Thoracic aorta (tissue), 2 donors: ENCODE measurements at regions not wholly inside any gene's neighbourhood (a gene's known extent, or its start where the extent isn't known, plus 50 kb on each side); places are given as distances from the start of the nearest gene placed in this dataset.

ENCODE experiments used
- ATAC-seq: fragments of 150-250 bp; one replicate; pipeline ENCODE4 v1.8.0; 2017; ENCODE audit warnings: low read depth; ENCODE audit not compliant: insufficient number of reproducible peaks, low FRiP score
- DNase-seq: peaks from one replicate; pipeline ENCODE4 v3.0.0-alpha.2; 2020; ENCODE audit warnings: low spot score
- H3K27ac ChIP-seq, 2 donors: fragments of 200-600 bp; sonication (generic); 1 replicate in 1 of 2; 2 replicates in 1 of 2; pipeline ENCODE4 v1.5.1; 2016; ENCODE audit warnings: mild to moderate bottlenecking in 2 of 2, moderate library complexity in 2 of 2
- H3K27me3 ChIP-seq: fragments of 200-600 bp; sonication (generic); replicated peaks from 2 replicates; pipeline ENCODE4 v1.6.0; 2016; ENCODE audit warnings: mild to moderate bottlenecking; ENCODE audit not compliant: insufficient read depth
- H3K36me3 ChIP-seq: fragments of 200-600 bp; sonication (generic); one replicate; pipeline ENCODE4 v1.5.1; 2016
- H3K4me1 ChIP-seq, 2 donors: fragments of 200-600 bp; sonication (generic); 1 replicate in 1 of 2; 2 replicates in 1 of 2; pipeline versions ENCODE4 v1.5.1 to v1.6.0; 2016; ENCODE audit warnings: low read depth in 2 of 2, mild to moderate bottlenecking in 1 of 2; ENCODE audit not compliant: control insufficient read depth in 1 of 2
- H3K4me3 ChIP-seq: fragments of 200-600 bp; sonication (generic); 2 replicates; pipeline ENCODE4 v1.5.1; 2016; ENCODE audit warnings: mild to moderate bottlenecking
- H3K9me3 ChIP-seq: fragments of 200-600 bp; sonication (generic); 2 replicates; pipeline ENCODE4 v1.5.1; 2016
- TF ChIP-seq, protein P1 (sequence below): fragments of 200-600 bp; sonication (generic); IDR thresholded peaks from one replicate; pipeline ENCODE4 v1.5.1; 2019; ENCODE audit warnings: antibody characterized with exemption

GRCh38 chr7:41892356-41893100, 189.6 kb upstream of the INHBA start:
- no peak for DNase-seq
- H3K27me3 ChIP-seq: no peaks in the 10 kb centered on the region
- no peaks in the 10 kb centered on the region for H3K36me3 ChIP-seq
- no peaks in the 10 kb centered on the region for H3K9me3 ChIP-seq
- H3K4me1 ChIP-seq: peaks cover 0 to 1% of the 10 kb centered on the region in 2 donors
- no peak overlapping the region for H3K4me3 ChIP-seq
- TF ChIP-seq, protein P1, sequence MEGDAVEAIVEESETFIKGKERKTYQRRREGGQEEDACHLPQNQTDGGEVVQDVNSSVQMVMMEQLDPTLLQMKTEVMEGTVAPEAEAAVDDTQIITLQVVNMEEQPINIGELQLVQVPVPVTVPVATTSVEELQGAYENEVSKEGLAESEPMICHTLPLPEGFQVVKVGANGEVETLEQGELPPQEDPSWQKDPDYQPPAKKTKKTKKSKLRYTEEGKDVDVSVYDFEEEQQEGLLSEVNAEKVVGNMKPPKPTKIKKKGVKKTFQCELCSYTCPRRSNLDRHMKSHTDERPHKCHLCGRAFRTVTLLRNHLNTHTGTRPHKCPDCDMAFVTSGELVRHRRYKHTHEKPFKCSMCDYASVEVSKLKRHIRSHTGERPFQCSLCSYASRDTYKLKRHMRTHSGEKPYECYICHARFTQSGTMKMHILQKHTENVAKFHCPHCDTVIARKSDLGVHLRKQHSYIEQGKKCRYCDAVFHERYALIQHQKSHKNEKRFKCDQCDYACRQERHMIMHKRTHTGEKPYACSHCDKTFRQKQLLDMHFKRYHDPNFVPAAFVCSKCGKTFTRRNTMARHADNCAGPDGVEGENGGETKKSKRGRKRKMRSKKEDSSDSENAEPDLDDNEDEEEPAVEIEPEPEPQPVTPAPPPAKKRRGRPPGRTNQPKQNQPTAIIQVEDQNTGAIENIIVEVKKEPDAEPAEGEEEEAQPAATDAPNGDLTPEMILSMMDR: no peak
- H3K27ac ChIP-seq: no peak overlapping the region
- no peak for ATAC-seq

DNA sequence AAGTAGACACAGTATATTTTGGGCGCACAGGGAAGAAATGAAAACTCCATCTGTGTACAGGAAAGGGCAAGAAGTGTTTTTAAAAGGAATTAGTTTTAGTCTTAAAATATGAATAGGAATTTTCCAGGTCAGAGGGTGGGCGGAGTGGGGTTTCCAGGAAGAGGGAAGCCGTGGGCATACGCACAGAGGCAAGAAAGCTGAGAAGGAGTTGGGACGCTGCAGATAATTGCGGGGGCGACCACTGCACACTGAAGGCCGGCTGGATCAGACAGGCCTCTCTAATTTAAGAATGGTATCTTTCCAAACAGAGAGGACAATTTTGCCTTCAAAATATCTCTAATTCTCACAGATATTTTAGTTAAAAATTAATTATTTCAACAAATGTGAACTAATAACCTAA, 189.1 kb upstream of the INHBA start:
- no peaks in the 10 kb centered on the region for H3K27me3 ChIP-seq
- no peak overlapping the region for H3K4me3 ChIP-seq
- no peaks in the 10 kb centered on the region for H3K36me3 ChIP-seq
- ATAC-seq (no peak), DNase-seq (no peak)
- H3K27ac ChIP-seq: no peak overlapping the region
- H3K9me3 ChIP-seq: no peaks in the 10 kb centered on the region
- TF ChIP-seq, protein P1: no peak
- H3K4me1 ChIP-seq: peaks cover 6 to 7% of the 10 kb centered on the region in 2 donors

DNA sequence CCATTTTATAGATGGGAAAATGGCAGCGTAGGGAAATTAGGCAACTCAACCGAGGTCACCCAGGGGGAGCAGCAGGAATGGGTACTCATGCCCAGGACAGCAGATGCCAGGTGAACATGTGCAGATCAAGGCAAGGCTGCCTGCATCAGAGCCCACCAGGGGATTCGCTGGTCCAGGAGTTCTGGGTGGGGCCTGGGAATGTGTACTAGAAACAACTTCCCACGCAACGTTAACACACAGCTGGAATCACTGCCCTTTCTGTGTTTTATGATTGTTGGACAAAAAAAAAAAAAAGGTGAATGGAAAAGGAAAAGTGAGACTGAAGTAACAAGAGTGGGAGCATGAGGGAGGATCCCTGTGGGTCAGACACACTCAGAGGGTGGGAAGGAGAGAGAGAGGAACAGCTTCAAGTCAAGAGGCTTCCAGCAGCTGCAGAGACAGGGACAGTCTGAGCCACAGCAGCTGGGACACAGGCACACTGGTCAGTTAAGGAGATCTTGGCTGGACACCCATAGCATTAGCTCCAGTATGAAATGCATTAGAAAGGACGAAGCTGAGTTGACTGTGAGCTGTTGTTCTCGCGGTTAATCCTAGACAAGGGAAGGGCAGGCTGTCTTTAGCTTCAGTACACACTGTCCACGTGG, 187.9 kb upstream of the INHBA start:
- TF ChIP-seq, protein P1: no peak
- no peak overlapping the region for H3K4me3 ChIP-seq
- no peaks in the 10 kb centered on the region for H3K36me3 ChIP-seq
- H3K27ac ChIP-seq: no peak overlapping the region
- peaks cover 10 to 19% of the 10 kb centered on the region in 2 donors for H3K4me1 ChIP-seq
- DNase-seq (no peak), ATAC-seq (no peak)
- H3K9me3 ChIP-seq: no peaks in the 10 kb centered on the region
- no peaks in the 10 kb centered on the region for H3K27me3 ChIP-seq

DNA sequence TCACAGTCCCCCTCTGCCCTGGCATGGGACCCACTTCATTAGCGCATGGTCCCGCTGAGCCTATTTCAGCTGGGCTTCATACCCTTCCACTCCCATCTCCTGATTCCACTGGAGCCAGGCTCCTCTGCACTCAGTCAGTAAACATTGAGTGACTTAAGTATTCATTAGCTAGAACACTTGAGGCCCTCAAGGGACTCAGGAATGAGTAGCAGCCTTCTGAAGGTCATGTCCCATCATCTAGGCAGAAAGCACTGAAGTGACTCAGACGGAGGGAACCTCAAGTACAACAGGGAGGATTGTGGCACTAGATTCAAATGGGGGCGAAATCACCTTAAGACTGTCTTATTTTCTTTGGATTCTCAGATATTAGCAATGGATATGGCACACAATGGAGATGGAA, 186.6 kb upstream of the INHBA start:
- Histone ChIP-seq H3K27ac (no peak overlapping the region), H3K27me3 (no peaks in the 10 kb centered on the region), H3K4me1 (peaks cover 10 to 27% of the 10 kb centered on the region in 2 donors), H3K9me3 (no peaks in the 10 kb centered on the region), H3K36me3 (no peaks in the 10 kb centered on the region), H3K4me3 (no peak overlapping the region)
- DNase-seq (no peak), ATAC-seq (no peak)
- TF ChIP-seq, protein P1: no peak

DNA sequence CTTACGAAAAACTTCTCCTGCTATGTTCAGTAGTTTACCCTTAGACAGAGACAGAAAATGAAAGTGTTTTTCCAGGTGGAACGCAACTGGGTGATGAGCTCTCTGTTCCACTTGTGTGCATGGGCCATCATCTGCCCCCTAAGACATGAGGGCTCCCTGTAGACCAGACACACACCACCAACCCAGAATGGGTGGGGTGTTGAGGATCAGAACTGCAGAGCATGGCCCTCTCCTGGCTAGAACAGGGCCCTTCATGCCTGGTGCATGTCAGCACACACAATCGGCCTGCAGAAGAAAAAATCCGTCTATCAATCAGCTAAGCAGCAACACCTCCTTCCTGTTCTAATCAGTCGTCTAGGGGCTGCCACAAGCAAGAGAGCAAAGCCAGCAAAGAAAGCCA, 186.2 kb upstream of the INHBA start:
- no peaks in the 10 kb centered on the region for H3K9me3 ChIP-seq
- no peaks in the 10 kb centered on the region for H3K36me3 ChIP-seq
- TF ChIP-seq, protein P1: no peak
- peaks cover 10 to 27% of the 10 kb centered on the region in 2 donors for H3K4me1 ChIP-seq
- no peak overlapping the region for H3K4me3 ChIP-seq
- H3K27me3 ChIP-seq: no peaks in the 10 kb centered on the region
- no peak for DNase-seq
- no peak overlapping the region for H3K27ac ChIP-seq
- no peak for ATAC-seq
